Nephron (organoid): ENCODE measurements at regions not wholly inside any gene's neighbourhood (a gene's known extent, or its start where the extent isn't known, plus 50 kb on each side); places are given as distances from the start of the nearest gene placed in this dataset.

Experiments used
- H3K27ac Mint-ChIP-seq, 3 experiments: 2 replicates each; pipeline ENCODE4 v1.8.0; 2020; ENCODE audit warnings: mixed read lengths in 3 of 3, mild to moderate bottlenecking in 2 of 3, moderate library complexity in 1 of 3
- H3K27me3 Mint-ChIP-seq: 2 replicates; pipeline ENCODE4 v1.8.0; 2021; ENCODE audit warnings: low read depth, mild to moderate bottlenecking, moderate library complexity, mixed read lengths
- H3K36me3 Mint-ChIP-seq: 2 replicates; pipeline ENCODE4 v1.8.0; 2020; ENCODE audit warnings: low read depth, mixed read lengths
- H3K4me1 Mint-ChIP-seq: 2 replicates; pipeline ENCODE4 v1.8.0; 2020; ENCODE audit warnings: mixed read lengths
- H3K4me3 Mint-ChIP-seq, 3 experiments: 2 replicates each; pipeline ENCODE4 v1.8.0; 2020; ENCODE audit warnings: mild to moderate bottlenecking in 3 of 3, mixed read lengths in 3 of 3, moderate library complexity in 2 of 3
- H3K9me3 Mint-ChIP-seq: 2 replicates; pipeline ENCODE4 v1.8.0; 2020; ENCODE audit warnings: mixed read lengths
- TF ChIP-seq, protein P1 (sequence below), 3 experiments: fragments of 200-600 bp; sonication (generic); IDR thresholded peaks; one replicate each; pipeline ENCODE4 v1.5.0; 2021; ENCODE audit warnings: antibody characterized with exemption in 3 of 3; ENCODE audit not compliant: unreplicated experiment in 3 of 3

DNA sequence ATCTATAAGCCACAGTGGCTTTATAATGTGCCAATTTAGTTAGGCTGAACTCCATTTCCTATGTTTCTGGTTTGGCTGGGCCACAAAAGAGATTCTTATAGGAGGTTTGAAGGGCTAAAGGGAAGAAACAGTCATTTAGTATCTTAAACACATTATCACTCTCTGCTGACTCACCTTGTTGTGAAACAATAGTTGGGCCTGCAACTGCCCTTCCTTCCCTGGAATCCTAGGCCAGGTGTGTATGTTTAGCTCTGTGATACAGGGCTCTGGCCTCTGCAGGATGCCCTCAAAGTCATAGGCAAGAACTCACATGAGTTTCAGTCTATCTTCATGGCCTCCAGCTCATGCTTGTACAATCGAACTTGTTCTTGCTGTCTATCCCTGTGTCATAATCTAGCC, 400.0 kb upstream of the CELF4 start:
- H3K27ac Mint-ChIP-seq: no peak overlapping the region
- TF ChIP-seq, protein P1, sequence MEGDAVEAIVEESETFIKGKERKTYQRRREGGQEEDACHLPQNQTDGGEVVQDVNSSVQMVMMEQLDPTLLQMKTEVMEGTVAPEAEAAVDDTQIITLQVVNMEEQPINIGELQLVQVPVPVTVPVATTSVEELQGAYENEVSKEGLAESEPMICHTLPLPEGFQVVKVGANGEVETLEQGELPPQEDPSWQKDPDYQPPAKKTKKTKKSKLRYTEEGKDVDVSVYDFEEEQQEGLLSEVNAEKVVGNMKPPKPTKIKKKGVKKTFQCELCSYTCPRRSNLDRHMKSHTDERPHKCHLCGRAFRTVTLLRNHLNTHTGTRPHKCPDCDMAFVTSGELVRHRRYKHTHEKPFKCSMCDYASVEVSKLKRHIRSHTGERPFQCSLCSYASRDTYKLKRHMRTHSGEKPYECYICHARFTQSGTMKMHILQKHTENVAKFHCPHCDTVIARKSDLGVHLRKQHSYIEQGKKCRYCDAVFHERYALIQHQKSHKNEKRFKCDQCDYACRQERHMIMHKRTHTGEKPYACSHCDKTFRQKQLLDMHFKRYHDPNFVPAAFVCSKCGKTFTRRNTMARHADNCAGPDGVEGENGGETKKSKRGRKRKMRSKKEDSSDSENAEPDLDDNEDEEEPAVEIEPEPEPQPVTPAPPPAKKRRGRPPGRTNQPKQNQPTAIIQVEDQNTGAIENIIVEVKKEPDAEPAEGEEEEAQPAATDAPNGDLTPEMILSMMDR (IDR thresholded peaks at IDR 0.05; ENCODE audit: unreplicated experiment in 3 of 3): no peak
- H3K27me3 Mint-ChIP-seq: no peaks in the 10 kb centered on the region
- peaks cover 1% of the 10 kb centered on the region for H3K9me3 Mint-ChIP-seq
- H3K4me3 Mint-ChIP-seq: no peak overlapping the region
- H3K36me3 Mint-ChIP-seq: no peaks in the 10 kb centered on the region
- no peaks in the 10 kb centered on the region for H3K4me1 Mint-ChIP-seq

DNA sequence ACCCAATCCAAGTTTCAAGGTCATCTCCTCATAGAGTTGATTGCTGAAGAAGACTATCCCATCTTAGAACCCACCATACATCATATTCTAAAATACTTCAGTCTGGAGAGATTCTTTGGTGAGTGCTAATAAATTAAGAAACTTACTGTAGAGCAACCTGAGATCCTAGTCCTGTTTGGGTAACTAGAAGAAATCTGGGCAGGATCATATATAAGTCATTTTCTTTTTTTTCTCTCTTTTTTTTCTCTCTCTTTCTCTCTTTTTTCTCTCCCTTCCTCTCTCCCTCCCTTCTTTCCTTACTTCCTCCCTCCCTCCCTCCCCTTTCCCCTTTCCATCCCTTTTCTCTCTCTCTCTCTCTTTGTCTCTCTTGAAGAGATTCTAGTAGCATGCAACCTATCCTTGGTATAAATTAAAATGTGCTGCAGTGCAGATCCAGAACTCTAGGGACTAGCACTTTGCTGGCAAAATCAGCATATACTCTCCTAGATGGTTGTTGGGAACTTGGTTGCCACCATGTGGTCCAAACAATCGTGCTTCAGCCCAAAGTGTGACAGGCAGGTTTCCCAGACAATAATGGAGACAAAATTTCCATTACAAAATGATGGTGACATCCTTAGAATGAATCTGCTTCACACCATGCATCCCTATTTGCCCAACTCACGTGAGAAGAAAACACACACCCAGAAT, 399.4 kb upstream of the CELF4 start:
- Mint-ChIP-seq H3K27ac (no peak overlapping the region), H3K9me3 (peaks cover 3% of the 10 kb centered on the region), H3K4me3 (no peak overlapping the region), H3K4me1 (no peaks in the 10 kb centered on the region), H3K27me3 (no peaks in the 10 kb centered on the region), H3K36me3 (no peaks in the 10 kb centered on the region)
- TF ChIP-seq, protein P1 (IDR thresholded peaks at IDR 0.05; ENCODE audit: unreplicated experiment in 3 of 3): no peak

DNA sequence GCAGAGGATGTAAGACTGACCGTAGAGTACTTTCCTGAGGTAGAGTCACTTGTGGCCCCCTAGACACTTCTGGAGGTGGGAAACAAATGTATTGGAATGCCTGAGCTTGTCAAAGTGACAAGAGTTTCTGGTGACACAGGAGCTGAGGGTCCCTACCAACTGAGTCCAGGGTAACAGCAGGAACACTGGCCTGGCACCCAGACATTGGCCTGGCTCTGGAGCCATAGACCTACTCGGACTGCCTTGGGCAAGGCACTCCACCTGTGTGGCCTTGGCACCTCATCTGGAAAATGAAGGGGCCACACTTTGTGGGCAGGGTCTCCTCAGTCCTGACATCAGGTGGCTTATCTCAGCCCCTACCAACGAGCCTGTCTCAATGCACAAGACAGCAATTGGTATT, 398.2 kb upstream of the CELF4 start:
- H3K9me3 Mint-ChIP-seq: peaks cover 7% of the 10 kb centered on the region
- TF ChIP-seq, protein P1 (IDR thresholded peaks at IDR 0.05; ENCODE audit: unreplicated experiment in 3 of 3): no peak
- no peaks in the 10 kb centered on the region for H3K27me3 Mint-ChIP-seq
- no peak overlapping the region for H3K4me3 Mint-ChIP-seq
- no peak overlapping the region for H3K27ac Mint-ChIP-seq
- no peaks in the 10 kb centered on the region for H3K4me1 Mint-ChIP-seq
- H3K36me3 Mint-ChIP-seq: no peaks in the 10 kb centered on the region

DNA sequence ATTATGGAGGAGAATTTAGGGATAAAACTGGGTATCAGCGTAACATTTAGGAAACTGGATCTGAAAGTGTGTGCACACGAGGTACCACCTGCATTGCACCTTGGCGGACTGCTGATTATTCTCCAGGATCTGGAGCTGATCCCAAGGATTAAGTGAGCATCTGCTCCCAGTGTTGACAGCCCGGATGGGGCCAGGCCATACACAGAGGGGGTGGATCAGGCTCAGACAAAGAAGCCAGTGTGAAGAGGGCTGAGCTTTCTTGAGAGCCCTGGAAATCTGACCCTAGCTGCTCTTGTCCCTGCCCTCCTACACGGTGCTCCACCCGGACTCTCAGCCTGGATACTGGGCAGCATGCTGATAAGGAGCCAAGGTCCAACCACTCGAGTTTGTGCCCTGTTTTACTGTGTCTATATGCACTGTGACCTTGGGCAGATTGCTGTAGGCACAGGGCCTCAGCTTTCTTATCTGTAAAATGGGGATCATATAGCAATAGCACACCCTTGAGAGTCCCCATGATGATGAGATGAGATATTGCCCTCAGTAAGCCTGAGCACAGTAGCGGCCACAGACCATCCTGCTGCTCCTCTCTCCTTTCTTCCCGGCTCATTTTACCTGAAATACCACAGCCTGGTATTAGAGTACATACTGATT, 396.8 kb upstream of the CELF4 start:
- Mint-ChIP-seq H3K27ac (no peak overlapping the region), H3K36me3 (no peaks in the 10 kb centered on the region)

DNA sequence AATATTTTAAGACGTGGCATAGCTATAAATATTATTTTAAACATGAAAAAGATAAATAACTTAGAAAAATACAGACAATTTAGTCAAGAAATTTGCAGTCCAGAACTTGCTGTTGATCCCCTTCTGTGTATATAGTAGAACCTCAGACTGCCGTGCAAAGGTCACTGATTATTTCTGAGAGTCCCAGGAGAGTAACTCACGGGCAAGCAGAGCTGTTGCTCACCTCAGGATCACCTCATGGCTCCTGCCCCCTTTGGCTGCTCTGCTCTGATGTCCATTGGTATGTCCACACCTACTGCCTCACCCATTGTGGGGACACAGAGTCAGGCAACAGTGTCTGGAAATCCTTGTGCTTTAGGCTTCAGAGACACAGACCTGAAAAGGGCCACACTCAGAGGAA, 392.9 kb upstream of the CELF4 start:
- no peaks in the 10 kb centered on the region for H3K4me1 Mint-ChIP-seq
- peaks cover 6% of the 10 kb centered on the region for H3K27me3 Mint-ChIP-seq
- no peak overlapping the region for H3K27ac Mint-ChIP-seq
- H3K4me3 Mint-ChIP-seq: no peak overlapping the region
- TF ChIP-seq, protein P1 (IDR thresholded peaks at IDR 0.05; ENCODE audit: unreplicated experiment in 3 of 3): no peak
- no peaks in the 10 kb centered on the region for H3K36me3 Mint-ChIP-seq
- peaks cover 12% of the 10 kb centered on the region for H3K9me3 Mint-ChIP-seq

More for the DNA sequence above, 396.8 kb upstream of the CELF4 start:
- Mint-ChIP-seq H3K9me3 (peaks cover 7% of the 10 kb centered on the region), H3K4me3 (no peak overlapping the region), H3K4me1 (no peaks in the 10 kb centered on the region), H3K27me3 (no peaks in the 10 kb centered on the region)
- TF ChIP-seq, protein P1 (IDR thresholded peaks at IDR 0.05; ENCODE audit: unreplicated experiment in 3 of 3): no peak

DNA sequence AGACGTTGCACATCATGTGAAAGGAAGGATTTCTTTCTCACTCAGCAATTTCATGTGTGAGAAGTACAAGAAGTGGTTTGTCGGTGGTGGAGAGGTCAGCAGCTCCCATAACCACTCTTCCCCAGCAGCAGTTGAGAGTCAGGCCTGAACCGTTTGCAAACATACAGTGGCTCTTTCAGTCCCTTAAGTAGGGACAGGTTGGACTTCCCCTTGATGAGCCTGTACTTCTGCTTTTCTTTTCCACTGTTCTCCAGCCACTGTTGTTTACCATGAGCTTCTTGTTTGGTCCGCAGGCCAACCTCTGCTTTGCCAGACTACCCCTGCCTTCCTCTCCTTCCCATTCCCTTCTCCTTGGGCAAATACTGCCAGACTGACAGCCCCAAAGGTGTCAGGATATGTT, 391.3 kb upstream of the CELF4 start:
- TF ChIP-seq, protein P1 (IDR thresholded peaks at IDR 0.05; ENCODE audit: unreplicated experiment in 3 of 3): no peak
- peaks cover 12% of the 10 kb centered on the region for H3K9me3 Mint-ChIP-seq
- peaks cover 6% of the 10 kb centered on the region for H3K27me3 Mint-ChIP-seq
- H3K27ac Mint-ChIP-seq: no peak overlapping the region
- no peaks in the 10 kb centered on the region for H3K36me3 Mint-ChIP-seq
- no peak overlapping the region for H3K4me3 Mint-ChIP-seq
- H3K4me1 Mint-ChIP-seq: no peaks in the 10 kb centered on the region
